Fibroblast of villous mesenchyme (primary cell): ENCODE measurements at regions not wholly inside any gene's neighbourhood (a gene's known extent, or its start where the extent isn't known, plus 50 kb on each side); places are given as distances from the start of the nearest gene placed in this dataset.
"Not testable (repeated sequence)": the region's sequence is repeated elsewhere in the genome, so short reads cannot be mapped to it uniquely, and the experiment has no call there.

Experiments used
- DNase-seq: peaks from one replicate; pipeline ENCODE4 v3.0.0-alpha.2; 2010; ENCODE audit warnings: low read depth
- H3K4me3 ChIP-seq: 2 replicates; pipeline ENCODE4 v1.5.1; 2011; ENCODE audit warnings: low read depth, mild to moderate bottlenecking, low read length
- CTCF ChIP-seq: IDR thresholded peaks from 2 replicates; pipeline ENCODE4 v1.5.1; 2012; ENCODE audit warnings: low read depth, mild to moderate bottlenecking, low read length; ENCODE audit not compliant: insufficient read depth

GRCh38 chr6:164982389-164982788 is 327.0 kb downstream of the C6orf118 start:
- no peak for DNase-seq
- no peak for TF ChIP-seq CTCF
- no peak overlapping the region for H3K4me3 ChIP-seq

GRCh38 chr6:164967102-164967501 is 342.3 kb downstream of the C6orf118 start:
- H3K4me3 ChIP-seq: no peak overlapping the region
- no peak for DNase-seq
- TF ChIP-seq CTCF: no peak

- DNase-seq: no peak
- TF ChIP-seq CTCF: no peak
- no peak overlapping the region for H3K4me3 ChIP-seq
Observed at GRCh38 chr6:164962805-164963204, 346.6 kb downstream of the C6orf118 start.

- TF ChIP-seq CTCF: no peak
- H3K4me3 ChIP-seq: no peak overlapping the region
- DNase-seq: no peak
Observed at GRCh38 chr6:164947164-164947563, 362.2 kb downstream of the C6orf118 start.

- TF ChIP-seq CTCF: no peak
- no peak overlapping the region for H3K4me3 ChIP-seq
- no peak for DNase-seq
Observed at GRCh38 chr6:164942271-164942670, 367.1 kb downstream of the C6orf118 start.

- not testable (repeated sequence) for DNase-seq, H3K4me3 ChIP-seq
Observed at GRCh38 chr6:164933238-164933794, 376.1 kb downstream of the C6orf118 start.

- H3K4me3 ChIP-seq: no peak overlapping the region
- no peak for DNase-seq
- no peak for TF ChIP-seq CTCF
Observed at GRCh38 chr6:164929408-164929977, 379.9 kb downstream of the C6orf118 start.
